Colon (tissue), 2 donors: ENCODE measurements at regions not wholly inside any gene's neighbourhood (a gene's known extent, or its start where the extent isn't known, plus 50 kb on each side); places are given as distances from the start of the nearest gene placed in this dataset.

ENCODE experiments used
- FAIRE-seq: peaks from 2 replicates; lab custom pipeline; 2012; peaks lifted over from hg19 to GRCh38; lab: Jason Lieb, UNC
- donor health status: control.
- donor health status: control.

DNA sequence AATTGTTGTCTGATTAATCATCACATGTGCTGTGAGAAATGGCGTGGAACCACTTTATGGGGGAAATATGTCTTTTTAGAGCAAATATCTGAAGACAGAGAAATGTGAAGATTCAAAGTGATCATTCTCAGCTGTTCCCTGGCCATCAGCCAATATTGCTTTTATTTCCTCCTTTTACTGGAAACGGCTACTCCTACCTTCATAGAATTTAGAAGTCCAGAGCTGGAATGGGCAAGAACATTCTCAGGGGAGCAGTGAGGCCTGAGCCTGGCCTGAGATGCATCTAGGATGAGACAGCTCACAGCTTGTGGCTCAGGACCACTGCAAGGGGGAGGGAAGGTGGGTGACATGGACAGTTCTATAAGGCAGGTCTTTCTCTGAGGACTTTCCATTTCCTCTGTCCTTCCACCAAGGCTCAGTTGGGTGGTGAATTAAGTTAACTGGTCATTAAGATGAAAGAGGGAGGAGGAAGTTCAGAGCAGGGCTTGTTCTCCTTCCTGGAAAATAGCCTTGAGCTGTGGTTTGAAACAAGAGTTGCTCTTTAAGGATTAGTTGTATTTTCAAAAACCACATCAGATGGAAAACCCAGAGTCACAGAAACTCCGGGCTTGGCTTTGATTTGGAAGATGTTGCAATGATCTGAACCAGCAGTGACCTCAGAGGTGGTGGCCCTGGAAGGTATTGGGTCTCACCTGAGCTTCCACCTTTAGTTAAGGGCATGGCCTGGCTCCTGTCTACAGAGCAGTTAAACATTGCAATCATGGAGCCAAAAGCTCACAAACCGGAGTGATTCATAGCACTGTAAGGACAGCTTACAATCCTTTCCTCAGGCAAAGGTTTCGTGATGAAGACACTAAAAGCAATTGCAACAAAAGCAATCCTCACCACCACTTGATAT lies 144.3 kb downstream of the VAPA start:
- no peak for FAIRE-seq

DNA sequence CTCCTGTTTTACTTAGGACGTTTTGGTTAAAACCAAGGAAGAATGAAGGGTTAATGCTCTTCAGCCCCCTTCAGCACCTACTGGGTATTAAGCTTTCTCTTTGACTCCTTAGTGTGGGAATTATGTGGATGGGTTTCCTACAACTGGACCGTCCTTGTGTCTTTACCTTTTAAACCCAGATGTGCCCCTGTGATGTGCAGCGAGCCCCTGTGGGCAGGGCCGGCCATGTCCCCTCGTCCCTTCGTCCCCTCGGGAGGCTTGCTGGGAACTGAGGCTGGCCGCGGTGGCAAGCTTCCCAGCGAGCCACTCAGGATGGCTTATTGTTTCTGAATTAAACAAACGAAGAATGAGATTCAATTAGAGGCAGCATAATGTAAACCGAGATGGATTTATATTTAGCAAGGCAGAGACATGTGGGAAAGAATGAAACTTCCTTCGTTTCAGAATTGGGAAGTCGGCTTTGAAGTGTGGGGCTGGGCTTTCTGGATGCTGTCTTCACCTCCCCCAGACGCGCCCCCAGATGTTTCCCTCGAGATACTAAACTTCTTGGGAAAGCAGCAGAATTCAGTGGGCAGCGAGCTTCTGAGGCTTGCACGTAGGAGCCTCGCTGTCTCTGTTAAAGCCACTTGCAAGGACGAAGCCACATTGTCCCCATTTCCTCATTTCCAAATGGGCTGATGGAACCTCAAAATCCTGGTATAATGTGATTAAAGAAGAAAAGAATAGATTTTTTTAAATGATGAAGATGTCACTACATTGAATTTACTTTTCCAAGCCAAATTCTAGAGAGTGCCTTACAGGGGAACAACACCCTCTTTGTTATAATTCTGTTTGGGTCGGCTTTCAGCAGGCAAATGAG lies 146.0 kb downstream of the VAPA start:
- FAIRE-seq = no peak

DNA sequence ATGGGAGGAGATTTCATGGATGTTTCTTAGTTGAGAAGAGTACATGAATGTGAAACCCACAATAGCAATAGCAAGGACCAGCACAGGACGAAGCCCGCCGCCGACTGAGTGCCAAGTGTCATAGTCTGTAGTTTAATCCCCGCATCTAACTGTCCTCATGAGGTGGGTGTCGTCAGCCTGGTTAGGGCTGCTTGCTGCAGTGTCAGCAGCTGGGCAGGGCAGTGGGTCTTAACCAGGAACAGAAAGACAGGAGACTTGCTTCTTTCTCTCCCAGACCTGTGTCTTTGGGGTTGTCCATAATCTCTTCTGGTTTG lies 146.6 kb downstream of the VAPA start:
- no peak for FAIRE-seq

DNA sequence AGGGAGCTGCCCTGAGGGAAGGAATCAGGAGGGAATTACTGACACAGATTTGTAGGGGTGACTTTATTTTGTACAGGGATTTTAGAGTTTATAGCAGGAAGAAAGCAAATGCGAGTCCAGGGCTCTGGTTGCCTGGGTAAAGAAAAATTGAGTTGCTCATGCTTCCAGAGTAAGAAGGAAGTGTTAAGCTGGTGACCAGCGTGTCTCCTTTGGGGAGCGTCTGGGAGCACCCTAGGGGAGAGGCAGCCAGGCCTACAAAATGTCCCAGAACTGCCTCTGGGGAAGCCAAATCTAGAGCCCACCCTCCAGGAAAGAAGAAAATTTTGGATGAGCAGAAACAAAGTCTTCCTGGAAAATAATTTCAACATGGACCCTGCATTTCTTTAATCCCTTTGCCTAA lies 147.0 kb downstream of the VAPA start:
- no peak for FAIRE-seq

DNA sequence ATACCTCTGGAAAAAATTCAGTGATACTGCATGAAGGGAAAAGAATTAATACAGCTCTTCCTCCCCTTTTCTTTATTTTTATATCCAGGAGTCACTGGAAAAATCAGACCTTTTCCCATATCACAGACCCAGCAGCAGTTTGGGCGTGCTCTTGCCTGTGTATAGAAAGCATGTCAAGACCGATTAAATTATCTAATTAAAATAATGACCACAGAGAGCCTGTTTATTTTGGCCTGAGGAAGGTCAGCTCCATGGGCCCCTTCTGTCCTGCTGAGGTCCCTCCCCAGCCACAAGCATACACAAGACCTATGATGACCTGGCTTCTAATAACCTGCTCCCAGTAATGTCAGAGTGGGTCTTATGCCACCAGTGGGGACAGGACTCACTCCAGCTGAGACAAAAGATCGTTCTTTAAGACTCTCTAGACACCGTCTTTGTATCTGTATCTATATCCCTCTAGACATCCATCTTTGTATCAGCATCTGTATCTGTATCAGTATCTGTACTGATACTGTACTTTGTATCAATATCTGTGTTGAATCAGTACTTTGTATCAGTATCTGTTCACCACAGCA lies 147.8 kb downstream of the VAPA start:
- no peak for FAIRE-seq

DNA sequence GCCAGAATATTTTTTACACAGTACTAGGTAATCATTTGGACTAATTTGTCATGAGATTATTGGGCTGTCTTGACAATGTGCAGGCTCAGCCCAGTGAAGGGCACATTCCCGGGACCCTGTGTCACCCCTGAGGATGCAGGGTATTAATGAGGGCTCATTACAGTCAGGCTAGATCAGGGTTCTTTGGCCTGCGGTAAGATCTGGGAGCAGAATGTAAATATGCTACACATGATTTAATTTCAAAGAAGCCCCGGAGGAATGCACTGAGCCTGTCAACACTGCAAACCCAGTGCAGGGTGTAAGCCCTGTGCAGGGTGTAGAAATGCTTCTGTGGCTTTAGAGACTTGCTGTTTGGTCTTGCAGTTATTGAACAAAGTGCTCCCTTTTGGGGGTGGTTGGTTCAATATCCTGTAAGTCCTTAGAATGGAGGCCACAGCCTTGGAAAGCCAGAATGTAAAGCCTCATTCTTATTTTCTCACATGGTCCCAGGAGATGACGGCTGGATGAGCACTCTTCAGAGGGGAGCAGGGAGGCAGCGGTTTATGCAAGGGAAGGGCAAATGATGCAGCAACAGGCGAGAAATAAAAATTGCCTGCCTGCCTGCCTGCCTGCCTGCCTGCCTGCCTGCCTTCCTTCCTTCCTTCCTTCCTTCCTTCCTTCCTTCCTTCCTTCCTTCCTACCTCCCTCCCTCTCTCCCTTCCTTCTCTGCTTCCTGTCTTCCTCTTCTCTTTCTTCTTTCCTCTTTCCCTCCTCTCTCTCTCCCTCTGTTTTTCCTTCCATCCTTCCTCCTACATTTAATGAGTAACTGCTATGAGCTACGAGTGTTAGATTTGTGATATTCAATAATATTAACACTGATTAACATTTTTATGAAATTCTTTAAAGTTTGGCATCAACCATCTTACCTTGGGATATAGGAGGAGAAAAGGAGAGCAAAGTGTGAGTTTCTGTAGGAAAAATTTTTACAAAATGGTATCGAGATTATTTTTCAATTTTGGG lies 148.8 kb downstream of the VAPA start:
- no peak for FAIRE-seq

DNA sequence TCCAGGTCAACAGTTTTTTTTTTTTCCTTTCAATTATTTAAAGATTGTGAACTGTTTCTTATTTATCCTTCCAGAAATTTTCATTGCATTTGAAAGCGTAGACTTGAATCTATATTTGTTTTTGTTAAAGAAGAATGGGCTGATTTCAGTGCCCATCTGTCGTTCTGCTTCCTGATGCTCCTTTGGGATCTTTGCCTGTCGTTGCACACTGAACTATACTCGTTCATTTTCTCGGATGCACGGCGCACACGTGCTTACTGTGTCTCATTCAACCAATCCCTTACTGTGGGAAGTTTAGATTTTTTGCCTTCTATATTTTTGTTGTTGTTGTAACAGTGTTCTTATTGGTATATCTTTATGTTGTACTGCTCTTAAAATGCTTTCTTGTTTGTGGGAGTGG lies 149.7 kb downstream of the VAPA start:
- no peak for FAIRE-seq

DNA sequence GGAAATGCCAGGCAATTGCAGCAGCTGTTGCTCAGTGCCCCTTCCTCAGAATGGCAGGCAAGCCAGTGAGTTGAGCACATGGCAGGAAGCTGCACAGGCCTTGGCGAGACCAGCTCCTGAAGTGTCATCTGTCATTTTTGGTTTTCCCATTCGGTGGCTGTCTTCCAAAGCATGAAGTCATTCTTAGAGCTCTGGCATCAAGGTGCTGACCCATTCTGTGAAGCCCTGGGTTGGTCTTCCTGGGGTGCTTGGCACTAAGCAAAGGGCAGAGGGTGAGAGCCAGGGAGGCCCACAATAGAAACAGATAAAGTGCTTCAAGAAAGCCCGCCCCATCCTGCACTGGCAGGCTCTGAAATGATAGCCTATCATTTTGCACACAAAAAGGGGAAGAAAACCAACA lies 150.5 kb downstream of the VAPA start:
- FAIRE-seq = no peak

DNA sequence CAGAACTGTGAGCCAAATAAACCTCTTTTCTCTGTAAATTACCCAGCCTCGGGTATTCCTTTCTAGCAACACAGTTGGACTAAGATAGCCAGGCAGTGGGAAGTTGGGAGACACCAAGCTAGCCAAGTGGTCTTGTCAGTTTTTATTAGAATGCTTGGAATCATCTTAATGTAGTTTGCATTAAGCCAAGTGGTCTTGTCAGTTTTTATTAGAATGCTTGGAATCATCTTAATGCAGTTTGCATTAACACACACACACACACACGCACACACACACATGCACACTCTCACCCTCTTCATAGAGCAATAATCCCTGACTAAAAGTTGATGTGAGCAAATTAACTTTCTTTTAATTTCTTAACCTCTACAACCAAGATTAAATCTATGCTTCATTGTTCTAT lies 151.5 kb downstream of the VAPA start:
- FAIRE-seq = no peak

DNA sequence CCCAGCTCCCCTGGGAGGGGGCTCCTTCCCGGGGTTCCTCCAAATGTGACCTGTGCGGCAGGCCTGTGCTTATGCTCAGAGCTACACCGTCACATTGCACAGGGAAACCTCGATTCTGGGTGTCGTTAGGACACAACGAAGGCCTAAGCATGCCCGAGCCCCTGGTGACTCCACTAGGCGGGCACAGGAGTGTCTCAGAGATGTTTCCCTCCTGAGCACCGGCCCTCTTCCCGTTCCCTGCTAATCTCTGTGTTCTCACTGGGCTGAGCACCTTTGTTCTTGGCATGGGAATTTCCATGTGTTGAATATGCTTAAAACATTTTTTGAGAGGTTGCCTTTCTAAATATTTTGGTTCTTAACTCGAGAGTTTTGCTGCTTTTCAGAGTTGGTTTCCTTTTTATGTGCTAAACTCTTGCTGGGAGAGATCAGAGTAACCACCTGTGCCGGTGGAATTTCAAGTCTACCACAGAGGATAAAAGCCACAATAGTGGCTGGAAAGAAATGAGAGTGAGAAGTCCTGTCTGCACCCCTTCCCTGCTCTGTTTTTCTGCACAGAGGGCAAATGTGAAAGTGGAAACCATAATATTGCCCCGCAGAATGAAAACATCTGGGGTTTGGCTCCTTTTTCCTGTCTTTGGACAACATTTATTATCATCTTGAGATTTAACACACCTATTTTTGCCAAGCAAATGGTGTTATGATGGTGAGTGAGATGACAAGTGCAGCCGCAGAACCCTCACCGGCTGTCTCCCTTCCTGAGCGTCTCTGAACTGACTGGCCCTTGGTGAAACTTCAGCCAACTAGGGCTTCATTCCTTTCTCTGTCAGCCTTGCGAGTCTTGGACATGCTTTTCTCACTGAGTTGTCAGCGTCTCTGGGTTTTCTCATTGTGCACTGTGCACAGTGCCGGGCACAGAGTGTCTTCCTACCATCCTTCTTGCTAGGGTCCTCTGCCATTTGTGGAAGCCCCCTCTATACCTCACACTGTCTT lies 154.1 kb downstream of the VAPA start:
- no peak for FAIRE-seq

DNA sequence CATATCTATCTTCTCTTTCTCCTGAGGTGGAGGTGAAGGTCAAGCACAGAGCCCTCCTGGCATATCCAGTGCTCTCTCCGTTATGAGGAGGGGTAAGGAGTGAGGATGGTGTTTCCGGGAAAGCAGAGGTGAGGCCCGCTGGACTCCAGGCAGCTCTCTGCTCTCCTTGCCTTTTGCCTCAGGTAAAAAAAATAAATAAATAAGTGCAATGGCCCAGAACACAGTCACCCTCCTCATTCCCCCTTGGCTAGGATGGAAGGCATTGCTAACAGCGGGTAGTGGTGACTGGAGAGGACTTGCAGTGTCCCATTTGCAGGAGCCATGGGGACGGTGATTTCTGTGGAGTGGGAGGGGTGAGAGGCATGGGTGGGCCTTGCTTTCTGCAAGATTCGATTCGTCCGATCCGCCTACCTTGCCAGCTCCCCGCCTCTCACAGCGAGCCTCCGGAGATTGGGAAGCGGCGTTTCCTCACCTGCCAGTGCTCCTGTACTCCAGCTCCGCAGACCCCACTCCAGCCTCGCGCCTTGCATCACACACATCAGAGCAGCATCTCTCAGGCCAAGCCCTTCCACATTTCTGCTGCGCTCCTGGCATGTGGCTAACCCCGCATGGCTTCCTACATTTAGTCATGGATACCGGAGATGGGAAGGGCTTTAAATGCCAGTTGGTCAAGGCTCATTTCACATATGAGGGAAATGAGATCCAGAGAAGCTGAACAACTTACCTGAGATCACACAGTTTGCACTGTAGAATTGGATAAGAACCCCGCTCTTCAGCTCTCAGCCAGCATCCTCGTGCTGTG lies 155.2 kb downstream of the VAPA start:
- no peak for FAIRE-seq

DNA sequence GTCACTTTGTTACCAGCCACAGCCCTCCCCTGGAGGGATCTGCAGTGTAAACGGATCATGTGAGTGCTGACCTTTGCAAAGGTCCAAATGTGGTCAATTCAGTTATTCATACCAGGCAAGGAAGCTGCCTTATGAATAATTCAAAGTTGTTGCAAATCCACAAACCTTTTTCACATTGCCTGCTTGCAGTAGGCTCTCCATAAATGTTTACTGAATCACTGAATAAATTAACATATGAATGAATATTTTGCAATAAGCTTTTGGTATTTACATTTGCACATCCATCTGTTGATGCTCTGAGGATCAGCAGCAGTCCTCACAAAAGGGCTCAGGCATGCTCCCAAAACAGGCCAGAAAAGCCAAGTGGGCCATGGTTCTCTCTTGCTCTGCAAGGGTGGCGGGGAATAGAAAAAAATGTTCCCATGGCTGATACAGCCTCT lies 156.8 kb downstream of the VAPA start:
- no peak for FAIRE-seq

DNA sequence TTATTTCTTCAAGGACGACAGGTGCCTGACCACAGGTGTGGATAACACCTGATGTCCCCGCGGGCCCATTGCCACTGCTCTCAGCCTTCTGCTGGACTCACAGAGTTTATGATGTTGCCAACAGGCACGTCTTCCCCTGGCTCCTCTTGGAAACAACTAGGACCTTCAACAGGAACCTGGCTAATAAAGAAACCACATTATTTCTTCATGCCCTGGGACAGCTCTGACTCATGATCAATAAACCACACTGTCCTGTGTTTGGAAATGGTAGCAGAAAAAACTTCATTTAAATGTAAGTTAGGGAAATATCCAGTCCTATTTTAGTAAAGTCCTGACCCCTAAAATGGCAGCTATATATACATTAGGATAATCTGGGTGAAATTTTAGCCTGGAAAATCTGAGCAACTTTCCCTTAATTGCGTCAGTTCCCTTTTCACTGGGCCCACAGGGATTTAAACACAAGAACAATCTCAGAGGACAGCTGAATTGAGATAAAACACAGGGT lies 158.9 kb downstream of the VAPA start:
- FAIRE-seq = no peak

DNA sequence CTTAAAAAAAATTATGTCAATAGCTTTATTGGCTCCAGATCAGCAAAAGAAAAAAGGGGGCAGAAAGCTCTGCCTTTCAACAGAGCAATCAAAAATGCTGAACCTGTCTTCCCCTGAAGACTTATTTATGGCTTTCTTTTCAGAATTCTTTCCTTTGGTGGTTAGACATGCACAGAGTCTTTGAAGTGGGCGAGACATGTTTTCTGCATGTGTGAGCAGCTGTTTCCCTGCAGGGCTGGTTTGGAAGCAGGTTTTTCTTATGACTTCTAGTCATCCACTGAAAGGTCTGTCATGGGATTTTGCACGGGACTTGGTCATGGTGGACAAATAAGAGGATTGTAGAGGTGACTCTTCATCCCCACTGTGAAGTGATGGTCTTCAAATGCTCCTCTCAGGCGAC lies 160.3 kb downstream of the VAPA start:
- FAIRE-seq = no peak

DNA sequence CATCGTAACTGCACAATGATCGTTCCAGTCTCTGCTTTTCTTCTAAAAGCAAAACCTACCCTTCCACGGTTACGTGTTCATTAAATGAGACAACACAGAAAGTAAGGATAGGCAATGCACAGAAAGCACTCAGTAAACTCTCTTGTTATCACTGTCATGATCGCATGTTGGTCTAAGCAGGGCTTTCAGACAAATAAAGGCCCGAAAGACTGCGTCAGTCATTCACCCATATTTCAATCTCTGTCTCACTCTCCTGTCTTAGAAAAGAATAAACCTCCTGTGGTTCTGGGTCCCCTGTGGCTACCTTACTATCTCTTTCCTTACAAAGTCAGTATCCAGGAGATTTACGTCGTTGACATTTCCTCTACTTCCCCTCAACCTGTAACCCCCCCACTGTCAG lies 160.9 kb downstream of the VAPA start:
- no peak for FAIRE-seq

DNA sequence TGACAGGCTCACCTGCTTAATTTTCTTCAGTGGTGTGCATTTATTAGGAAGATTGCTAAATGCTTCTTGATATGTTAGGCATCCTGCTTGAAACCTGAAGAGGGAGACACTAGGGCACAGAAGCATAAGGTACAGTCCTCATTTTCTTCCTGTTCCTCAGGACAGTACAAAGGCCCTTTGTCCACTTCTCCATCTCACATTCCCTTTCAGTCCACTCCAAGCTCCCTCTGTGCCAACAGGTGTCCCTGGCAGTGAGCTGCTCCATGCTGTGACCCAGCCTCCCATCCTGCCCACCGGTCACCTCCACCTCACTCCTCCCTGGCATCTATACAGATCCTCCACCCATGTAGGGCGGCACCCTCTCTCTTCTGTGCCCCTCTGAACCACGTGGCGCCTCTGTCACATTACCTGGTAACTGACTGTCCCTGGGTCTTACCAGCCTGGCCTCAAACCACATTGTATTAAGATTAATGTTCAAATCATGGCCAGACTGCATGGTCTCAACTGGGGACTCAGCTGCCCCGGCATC lies 162.8 kb downstream of the VAPA start:
- no peak for FAIRE-seq

DNA sequence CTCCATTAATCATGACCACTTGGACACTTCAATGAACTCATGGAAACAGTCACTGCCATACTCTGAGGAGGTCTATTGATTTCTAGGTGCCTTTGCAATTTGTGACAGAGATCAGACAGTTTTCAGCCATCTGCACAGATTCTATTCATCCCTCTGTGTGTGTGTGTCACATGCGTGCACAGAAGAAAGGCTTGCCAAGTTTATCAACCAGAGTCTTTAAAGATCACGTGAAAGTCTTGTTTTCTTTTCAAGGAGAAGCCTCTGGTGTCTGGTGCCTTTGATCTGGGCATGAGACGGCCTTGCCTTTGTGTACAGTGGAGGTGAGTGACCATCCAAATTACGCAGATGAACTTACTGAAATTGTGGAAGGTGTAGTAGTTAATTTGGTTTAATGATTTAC lies 164.2 kb downstream of the VAPA start:
- no peak for FAIRE-seq

DNA sequence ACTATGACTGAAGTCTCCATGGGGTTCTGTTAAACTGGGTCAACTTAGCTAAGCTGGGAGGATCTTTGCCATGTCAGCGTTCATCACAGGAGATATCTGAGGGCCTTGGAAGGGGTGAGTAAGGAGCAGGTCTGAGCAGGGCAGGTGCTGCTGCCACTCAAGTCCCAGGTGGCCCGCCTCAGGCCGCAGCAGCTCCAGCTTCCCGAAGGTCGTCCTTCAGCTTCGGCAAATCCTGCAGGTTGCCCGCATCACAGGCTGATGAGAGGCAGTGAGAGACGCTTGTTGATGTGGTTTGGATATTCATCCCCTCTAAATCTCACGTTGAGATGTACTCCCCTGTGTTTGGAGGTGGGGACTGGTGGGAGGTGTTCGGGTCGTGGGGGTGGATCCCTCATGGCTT lies 166.6 kb downstream of the VAPA start:
- no peak for FAIRE-seq

DNA sequence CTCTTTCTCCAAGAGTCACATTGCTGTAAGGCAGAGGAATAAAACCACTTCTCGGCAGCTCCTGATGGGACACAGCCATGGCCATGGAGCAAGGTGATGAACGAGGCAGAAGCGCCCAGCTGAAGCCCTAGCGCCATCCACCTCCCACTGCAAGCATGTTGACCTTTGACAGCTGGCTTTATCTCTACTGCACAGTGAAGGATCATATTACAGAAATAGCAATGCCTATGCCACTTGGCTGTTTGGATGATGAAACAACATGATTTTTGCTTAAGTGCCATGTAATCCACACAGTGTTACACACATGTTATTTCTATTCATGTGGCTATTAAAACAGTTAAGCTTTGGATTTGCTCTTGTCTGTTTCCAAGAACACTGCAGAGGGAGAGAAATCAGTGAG lies 167.7 kb downstream of the VAPA start:
- FAIRE-seq = no peak
